HT-29 (cell line): ENCODE measurements at regions not wholly inside any gene's neighbourhood (a gene's known extent, or its start where the extent isn't known, plus 50 kb on each side); places are given as distances from the start of the nearest gene placed in this dataset.
"Not testable (repeated sequence)": the region's sequence is repeated elsewhere in the genome, so short reads cannot be mapped to it uniquely, and the experiment has no call there.

Source experiments
- DNase-seq: peaks from one replicate; pipeline ENCODE4 v3.0.0-alpha.2; 2015; ENCODE audit warnings: low spot score

- no peak for DNase-seq
Measured at GRCh38 chr21:19508844-19509243, 1105.3 kb upstream of the TMPRSS15 start.

DNA sequence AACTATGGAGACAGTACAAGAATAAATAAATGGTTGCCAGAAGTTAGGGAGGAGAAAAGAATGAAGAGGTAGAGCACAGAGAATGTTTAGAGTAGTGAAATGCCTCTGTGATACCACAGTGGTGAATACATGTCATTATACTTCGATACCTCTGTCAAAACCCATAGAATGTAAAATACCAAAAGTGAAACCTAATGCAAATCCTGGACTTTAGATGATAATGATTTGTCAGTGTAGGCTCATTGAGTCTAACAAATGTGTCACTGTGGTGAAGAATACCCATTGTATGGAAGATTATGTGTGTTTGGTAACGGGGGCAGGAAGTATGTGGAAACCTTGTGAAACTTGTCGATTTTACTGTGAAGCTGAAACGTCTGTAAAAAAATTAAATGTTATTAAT lies 1106.5 kb upstream of the TMPRSS15 start:
- no peak for DNase-seq

DNA sequence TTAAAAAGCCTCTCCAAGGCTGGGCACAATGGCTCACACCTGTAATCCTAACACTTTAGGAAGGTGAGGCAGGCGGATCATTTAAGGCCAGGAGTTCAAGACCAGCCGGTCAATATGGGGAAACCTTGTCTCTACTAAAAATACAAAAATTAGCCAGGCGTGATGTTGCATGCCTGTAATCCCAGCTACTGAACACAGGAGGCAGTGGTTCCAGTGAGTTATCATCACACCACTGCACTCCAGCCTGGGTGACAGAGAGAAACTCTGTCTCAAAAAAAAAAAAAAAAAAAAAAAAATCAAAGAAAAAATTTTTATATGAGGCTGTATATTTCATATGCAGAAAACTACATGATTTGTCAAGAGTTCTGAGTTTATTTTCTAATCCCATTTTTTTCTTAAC lies 1107.1 kb upstream of the TMPRSS15 start:
- DNase-seq: no peak

DNA sequence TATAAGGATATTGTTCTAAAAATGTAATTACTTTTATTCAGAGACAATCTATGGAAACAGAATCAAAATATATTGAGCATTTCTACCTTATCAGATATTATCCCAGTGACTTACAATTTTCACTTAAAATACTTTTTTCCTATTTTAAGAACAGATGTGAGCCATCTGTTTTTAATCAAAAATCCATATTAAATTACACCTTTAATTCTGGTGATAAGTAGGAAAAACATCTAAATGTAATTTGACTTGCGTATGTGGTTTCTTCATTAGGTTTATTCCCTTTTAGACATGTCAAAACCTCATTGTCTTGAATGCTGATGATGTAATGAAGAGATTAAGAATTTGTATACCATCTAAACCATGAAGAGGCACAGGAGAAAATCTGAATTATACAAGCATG lies 1118.8 kb upstream of the TMPRSS15 start:
- DNase-seq: no peak

DNA sequence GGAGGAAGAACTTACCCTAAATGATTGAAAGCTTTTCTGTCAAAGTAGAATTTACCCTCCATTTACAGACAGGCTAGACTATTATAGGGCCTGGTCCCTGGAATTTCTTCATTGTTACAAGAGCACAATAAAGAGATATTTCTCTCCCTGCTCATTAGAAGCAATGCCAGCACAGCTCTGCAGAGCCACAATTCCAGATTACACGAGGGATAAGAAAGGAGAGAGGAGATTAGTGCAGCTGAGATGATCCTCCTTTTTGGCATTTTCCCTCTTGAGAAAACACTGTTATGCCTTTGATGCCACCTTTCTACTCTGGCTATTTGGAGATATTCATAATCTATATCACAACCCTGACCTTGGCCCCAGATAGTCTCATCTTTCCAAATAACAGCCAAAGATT lies 1119.5 kb upstream of the TMPRSS15 start:
- no peak for DNase-seq

GRCh38 chr21:19523746-19524145 lies 1120.2 kb upstream of the TMPRSS15 start:
- DNase-seq: no peak

- no peak for DNase-seq
Measured at GRCh38 chr21:19529031-19529430, 1125.4 kb upstream of the TMPRSS15 start.

GRCh38 chr21:19535356-19535755 lies 1131.8 kb upstream of the TMPRSS15 start:
- no peak for DNase-seq

DNA sequence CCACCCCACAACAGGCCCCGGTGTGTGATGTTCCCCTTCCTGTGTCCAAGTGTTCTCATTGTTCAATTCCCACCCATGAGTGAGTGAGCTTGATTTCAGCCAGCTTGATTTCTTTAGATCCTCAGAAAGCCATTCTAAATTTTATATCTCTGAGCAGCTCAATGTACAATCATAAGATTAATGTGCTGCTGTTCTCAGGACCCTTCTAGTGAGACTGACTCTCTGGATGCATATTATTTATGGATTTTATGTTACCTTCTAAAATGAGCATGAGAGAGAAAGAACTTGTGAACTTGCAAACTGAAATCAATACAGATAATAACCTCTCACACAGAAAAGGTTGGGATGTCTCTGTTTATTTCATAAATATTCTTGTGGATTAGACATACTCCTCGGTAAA lies 1133.5 kb upstream of the TMPRSS15 start:
- DNase-seq: no peak

DNA sequence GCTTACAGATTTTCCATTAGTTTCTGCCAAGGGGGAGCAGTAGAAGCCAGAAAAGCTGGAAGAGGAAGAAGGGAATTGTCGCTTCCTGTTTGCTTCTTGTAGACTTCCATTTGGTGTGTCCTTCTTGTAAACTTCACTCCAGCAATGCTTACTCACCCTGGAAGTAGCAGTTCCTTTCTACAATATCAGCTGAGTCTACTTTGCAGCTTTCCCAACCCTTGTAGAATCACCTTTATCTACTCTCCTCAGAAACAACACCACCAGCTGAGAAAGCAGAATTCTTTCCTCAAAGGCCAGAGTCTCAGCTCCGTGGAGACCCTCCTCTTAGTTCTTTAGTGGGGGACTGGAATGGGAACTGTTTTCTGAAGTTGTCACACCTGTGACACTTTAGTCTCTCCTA lies 1136.7 kb upstream of the TMPRSS15 start:
- DNase-seq: no peak

GRCh38 chr21:19541602-19542001 lies 1138.0 kb upstream of the TMPRSS15 start:
- DNase-seq: no peak

- not testable (repeated sequence) for DNase-seq
Measured at GRCh38 chr21:19544493-19544892, 1140.9 kb upstream of the TMPRSS15 start.

DNA sequence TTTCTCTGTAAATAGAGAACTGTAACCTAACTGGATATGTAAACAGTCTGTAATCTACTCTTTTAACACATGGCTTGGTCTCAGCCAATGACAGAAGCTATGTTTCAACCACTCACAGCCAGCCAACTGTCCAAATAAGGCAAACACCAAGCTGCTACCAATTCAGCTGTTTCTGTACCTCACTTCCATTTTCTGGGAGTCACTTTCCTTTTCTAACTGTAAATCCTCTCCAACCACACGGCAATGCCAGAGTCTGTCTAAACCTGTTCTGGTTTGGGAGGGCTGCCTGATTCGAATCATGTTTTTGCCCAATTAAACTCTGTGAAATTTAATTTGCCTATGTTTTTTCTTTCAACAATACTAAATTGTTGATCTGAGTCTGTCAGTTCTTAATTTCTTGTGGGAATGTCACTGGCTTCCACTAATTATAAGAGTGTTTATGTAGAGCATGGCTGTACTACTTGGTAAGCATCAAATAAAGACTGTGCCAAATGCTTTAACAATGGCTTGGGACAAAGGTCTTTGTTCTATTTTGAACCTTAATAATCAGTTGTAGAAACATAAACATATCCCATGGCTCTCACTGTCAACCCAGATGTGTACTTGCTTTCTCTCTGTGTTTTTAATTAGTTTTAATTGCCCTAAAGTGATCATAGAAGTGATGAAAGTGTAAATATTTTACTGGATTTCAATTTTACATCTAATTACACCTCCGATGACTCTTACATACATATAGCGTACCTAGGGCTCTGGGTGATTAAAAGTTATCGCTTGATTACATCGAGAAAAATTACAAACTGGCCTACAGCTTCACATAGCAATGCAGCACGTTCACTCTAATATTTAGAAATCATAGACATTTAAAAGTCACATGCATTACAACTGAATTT lies 1144.6 kb upstream of the TMPRSS15 start:
- DNase-seq: no peak

GRCh38 chr21:19553919-19554615 lies 1150.5 kb upstream of the TMPRSS15 start:
- no peak for DNase-seq

DNA sequence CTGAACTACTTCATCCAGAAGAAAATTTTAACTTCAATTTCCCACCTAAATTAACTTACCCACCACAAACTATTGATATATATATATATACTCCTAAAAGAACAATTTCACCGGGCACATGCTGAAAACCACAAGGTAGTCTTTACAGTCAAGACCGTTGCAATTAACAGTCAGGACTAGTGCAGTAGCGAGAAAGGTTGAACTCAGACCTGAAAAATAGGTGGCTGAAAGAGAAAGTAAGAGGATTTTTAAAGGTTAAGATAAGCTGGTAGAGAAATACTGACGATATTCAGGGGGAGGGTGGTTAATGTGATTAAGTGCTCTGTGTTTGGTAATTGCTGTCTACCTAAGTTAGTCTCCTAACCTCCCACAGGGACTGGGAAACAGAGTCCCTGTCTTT lies 1153.5 kb upstream of the TMPRSS15 start:
- DNase-seq: no peak

DNA sequence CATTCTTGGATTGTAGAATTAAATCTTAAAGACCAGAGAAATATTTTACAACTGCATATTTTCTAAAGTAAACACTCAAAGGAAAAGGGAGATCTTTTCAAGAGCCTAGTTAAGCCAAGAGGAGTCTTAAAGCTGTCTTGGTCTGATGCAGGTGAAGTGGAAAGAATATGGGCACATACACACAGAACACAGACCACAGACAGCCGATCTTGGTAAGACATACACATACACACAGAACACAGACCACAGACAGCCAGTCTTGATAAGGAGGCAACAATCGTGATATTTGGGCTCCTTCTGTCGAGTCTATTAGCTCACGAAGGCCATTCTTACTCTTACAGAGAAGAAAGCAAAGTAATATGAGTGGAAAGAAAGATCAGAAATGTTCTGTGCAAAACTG lies 1153.9 kb upstream of the TMPRSS15 start:
- no peak for DNase-seq

DNA sequence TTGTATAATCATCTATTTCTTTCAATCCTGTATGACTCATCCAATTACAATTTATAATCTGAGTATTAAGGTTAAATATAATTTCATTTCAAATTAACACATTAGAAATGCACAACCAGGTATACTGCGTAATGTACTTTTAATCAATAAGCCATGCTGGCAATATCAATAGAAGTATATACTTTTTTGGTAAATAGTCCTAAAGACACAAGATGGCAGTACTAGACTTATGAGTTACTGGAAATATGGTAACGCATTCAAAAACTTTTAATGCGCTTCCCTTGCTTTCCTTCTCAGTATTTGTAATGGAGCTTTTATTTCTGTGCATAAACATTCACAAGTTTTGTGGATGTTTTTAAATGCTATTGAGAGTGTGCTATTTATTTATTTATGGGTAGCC lies 1162.0 kb upstream of the TMPRSS15 start:
- no peak for DNase-seq

DNA sequence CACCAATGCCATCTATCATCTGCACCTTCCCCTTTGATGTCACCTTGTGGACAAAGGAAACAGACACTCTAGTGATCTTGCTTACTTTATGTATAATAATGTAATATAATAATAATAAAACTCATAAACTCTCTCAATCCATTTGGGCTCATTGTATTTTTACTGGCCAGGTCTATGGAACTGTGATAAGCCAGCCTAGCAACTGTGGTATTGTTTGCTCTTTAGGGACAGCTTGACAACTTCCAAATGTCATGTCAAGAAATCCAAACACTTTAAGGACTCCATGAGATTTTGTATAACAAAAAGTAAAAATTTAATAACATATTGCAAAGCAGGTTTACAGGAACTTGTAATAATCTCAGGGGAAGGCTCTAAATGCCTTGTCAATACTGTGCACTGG lies 1163.4 kb upstream of the TMPRSS15 start:
- DNase-seq: no peak

- DNase-seq: no peak
Measured at GRCh38 chr21:19577381-19577780, 1173.8 kb upstream of the TMPRSS15 start.

DNA sequence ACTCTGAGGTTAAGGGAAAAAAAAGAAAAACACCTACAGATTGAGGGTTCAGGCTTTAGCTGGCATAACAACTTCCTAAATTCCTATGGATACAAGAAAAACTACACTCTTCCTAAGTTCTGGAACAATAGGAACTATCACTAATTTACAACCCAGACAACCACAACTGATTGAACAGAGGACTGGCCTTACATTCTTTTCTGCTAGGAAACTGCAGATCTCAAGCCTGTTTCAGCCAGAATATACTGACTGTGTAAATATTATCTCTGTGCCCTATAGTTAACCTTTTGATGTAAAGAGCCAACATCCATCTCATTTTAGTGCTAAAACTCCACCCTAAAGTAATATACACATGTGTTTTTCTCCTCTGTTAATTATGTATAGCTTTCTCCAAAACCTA lies 1186.5 kb upstream of the TMPRSS15 start:
- DNase-seq: no peak

- no peak for DNase-seq
Measured at GRCh38 chr21:19603011-19603593, 1199.5 kb upstream of the TMPRSS15 start.

DNA sequence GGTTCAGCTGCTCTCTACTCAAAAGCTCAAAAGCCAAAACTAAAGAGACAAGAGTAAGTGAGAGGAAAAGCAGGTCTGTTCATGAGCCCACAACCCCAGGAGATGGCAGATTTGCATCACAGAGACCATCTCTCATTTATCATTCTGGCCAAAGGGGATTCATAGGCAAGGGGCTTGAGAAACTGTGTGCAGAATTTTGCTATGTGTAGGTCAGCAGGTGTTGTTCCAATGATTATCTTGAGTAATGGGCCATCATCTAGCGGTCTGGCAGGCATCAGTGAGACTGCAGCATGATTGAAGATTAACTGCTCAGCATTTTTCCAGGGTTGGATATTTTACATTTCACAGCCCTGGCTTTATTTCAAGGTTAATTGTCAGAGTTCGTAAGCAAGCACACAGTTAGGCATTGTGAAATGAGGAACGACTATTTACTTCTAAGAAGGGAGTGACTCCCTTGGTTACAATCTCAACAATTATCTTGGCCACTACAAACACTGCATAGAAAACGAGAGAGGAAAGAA lies 1204.6 kb upstream of the TMPRSS15 start:
- DNase-seq: no peak

- DNase-seq: no peak
Measured at GRCh38 chr21:19609611-19610010, 1206.0 kb upstream of the TMPRSS15 start.
